ENCODE measurements at regions not wholly inside any gene's neighbourhood (a gene's known extent, or its start where the extent isn't known, plus 50 kb on each side); places are given as distances from the start of the nearest gene placed in this dataset.

DNA sequence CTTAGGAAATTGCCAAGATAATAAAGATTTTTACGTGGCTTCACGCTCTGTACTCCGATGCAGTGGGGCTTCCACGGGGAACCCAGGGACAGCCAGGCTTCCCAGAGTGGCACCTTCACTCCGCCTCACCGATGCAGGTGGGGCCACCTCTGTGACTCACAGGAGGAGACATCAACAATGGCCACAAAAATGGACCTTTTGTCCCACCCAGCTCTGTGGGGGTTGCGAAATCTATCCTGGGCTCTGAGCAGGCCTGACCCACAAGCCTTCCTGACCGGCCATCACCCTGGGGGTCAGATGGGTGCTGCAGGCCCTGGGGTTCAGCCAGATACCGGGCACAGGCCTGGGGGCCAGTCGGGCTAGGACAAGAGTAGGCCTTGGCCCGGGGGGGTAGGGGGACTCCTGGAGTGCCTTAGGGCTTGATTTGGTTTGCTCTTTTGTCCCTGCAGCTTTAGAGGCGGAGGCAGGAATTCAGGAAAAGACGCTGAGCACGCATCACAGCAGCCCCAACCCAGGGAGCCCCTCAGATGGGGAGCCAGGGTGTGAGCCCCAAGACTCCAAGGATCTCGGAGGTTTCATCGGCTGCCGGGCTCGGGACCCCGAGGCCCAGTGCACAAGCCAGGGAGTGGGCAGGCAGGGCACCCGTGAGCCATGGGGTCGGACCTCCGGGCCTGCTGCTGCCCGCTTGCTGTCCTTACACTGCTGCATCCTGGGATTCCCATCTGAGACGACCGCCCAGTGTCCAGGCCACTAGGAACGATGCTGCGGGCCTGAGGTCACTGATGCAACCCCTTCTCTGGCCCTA, 136.5 kb upstream of the NKX1-1 start:
- DNase-seq (ENCODE audit: low spot score): no peak

DNA sequence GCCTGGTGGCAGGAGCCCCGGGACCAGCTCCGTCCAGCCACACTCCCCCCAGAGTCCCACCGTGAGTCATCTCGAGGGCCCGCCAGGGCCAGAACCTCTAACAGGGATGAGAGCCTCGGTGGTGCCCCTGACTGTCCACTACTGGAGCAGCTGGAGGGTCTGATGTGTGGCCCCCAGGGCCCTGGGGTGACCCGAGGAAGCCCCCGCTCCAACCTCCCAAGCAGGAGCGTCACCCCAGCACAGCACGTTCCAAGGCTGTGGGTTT, 135.9 kb upstream of the NKX1-1 start:
- no peak for DNase-seq (ENCODE audit: low spot score)

DNA sequence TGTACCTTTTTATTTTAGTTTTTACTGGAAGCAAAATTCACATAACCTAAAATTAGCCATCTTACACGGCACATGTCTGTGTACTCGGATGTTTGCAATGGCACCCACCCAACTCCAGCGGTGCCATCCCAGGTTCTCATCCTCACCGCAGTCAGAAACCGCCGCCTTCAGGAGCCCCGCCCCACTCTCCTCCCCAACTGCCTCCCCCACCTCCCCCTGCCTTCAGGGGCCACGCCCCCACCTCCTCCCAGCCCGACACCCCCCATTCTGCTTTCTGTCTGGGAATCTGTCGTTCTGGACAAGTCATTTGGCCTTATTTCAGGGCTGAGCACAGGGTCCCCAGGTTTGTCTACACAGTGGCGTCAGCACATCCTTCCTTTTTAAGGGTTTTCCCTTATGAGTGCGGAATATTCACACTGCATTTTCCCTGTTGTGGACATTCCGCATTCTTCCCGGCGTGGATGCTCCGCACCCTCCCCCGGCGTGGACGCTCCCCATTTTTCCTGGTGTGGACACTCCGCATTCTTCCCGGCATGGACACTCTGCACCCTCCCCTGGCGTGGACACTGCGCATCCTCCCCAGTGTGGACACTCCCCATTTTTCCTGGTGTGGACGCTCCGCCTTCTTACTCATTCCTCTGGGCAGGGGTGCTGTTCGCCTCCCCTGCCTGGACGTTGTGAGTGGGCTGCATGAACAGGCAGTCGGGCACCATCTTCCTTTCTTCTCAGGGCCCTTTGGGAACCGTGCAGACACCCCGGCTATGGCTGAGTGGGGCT, 135.4 kb upstream of the NKX1-1 start:
- DNase-seq (ENCODE audit: low spot score): no peak

DNA sequence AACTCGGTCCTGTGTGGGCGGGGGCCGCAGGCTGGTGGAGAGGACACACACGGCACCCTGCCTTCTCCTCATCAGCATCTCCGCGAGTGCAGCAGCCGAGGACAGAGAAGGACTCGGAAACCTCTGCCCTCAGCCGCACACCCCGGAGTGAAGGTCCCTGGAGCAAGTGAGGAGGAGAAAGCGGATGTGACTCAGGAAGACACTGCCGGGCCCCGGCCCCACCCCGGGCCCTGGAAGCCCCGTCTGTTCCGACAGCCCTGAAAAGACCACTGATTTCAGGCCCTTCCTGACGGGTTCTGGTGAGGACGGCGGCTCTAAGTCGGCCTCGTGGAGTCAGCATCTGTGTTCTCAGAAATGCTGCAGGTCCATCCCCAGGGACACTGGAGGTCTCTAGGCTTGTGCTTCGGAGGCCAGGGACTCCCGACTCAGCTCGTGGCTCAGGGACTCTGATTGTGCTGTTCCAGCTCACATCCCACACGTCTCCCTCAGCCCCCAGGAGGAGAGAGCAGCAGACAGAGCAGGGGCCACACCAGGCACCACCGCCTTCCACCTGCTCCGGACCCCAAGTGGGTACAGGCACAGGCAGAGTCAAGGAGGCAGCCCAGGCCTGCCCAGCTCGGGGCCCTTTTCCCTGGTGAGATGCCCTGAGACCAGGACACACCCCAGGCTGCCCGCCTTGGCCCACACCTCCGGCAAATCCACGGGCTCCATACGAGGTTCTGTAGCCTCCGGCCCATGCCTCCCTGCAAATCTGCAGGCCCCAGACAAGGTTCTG, 134.5 kb upstream of the NKX1-1 start:
- DNase-seq (ENCODE audit: low spot score): no peak

GRCh38 chr4:1539859-1540600, 133.8 kb upstream of the NKX1-1 start:
- no peak for DNase-seq (ENCODE audit: low spot score)

GRCh38 chr4:1538941-1539772, 132.9 kb upstream of the NKX1-1 start:
- DNase-seq (ENCODE audit: low spot score): no peak

- DNase-seq (ENCODE audit: low spot score): no peak
These were observed 131.8 kb upstream of the NKX1-1 start for GRCh38 chr4:1538096-1538410.

DNA sequence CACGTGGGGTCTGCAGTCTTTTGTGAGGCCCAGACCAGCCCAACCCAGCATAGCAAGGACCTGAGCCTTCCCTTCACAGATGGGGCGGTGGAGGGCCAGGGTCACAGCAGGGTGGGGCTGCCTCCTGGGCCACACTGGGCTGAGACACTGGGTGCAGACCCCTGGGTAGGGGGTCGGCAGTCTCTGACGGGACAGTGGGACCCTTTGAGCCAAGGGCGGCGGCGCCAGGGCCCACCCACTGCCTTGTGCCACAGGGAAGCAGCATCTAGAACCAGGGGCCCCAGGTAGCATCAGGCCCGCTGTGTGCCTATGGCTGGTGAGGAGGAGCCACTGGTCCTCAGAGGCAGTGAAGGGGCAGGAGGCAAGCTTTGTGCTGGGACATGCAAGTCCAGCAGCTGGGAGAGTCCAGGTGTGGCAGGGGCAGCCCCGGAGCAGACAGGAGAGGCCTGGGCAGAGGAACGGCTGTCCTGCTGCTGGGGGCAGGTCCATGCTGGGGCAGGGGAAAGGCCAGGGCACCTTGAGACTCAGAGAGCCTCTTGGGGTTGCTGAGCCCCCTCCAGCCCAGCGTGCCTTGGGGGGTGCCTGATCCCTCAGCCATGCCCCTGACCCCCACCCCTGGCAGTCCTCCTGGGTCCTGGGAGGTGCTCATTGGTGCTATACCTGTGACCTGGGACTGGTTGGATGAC, 131.3 kb upstream of the NKX1-1 start:
- DNase-seq (ENCODE audit: low spot score): no peak

GRCh38 chr4:1536579-1537409, 130.6 kb upstream of the NKX1-1 start:
- DNase-seq (ENCODE audit: low spot score): no peak

DNA sequence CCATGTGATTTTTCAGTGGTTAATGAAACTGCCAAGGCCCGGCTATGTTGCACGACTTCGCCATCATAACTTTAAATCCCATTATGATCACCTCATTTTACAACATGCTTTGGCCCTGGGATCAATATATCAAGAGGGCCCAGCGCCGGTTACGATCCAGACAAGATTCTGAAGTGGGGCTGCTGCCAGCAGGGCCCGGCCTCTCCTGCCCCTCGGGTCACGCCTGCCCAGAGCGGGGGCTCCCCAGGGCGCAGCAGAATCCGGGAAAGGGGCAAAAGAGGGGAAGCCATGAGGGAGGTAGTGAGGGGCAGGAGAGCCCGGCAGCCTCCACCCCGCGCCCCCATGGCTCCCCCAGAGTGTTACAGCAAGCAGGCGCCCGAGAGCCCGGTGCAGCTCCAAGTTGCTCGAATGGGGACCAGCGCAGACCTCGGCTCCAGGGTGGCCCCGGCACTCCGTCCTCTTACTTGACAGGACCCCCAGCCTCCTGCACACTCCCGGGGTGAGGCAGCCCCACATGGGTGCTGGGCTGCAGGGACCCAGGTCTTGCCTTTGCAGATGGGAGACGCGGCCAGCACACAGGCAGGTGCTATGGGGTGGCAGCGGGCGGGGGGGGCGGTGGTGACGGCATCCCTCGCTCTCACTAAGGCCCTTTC, 129.8 kb upstream of the NKX1-1 start:
- no peak for DNase-seq (ENCODE audit: low spot score)

DNA sequence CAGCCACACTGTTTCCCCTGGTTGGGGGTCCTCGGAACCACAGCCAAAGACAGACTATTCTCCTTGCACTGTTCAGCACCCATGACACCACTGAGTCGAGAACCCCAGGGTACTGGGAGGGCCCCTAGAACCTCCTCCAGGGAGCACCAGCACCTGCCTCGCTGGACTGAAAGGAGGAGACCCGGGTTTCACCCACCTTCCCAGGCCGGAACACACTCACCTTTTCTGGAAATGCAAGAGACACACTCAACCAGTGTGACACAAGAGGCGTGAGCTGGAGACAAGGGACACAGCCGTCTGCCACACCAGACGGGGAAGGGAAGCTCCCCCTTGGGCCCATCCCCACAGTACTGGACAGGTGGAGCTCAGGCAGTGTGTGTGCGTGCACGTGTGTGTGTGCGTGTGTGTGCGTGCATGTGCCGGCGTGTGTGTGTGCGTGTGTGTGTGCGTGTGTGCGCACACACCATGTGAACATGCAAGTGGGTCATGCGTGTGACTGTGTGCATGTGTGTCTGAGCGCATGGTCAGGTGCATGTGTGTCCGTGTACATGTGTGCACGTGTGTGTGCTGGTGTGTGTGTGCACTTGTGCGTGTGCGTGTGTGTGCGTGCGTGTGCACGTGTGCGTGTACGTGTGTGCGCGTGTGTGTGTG, 128.8 kb upstream of the NKX1-1 start:
- DNase-seq (ENCODE audit: low spot score): no peak

- DNase-seq (ENCODE audit: low spot score): no peak
These were observed 128.0 kb upstream of the NKX1-1 start for GRCh38 chr4:1534095-1534872.

- no peak for DNase-seq (ENCODE audit: low spot score)
These were observed 127.3 kb upstream of the NKX1-1 start for GRCh38 chr4:1533501-1534064.

DNA sequence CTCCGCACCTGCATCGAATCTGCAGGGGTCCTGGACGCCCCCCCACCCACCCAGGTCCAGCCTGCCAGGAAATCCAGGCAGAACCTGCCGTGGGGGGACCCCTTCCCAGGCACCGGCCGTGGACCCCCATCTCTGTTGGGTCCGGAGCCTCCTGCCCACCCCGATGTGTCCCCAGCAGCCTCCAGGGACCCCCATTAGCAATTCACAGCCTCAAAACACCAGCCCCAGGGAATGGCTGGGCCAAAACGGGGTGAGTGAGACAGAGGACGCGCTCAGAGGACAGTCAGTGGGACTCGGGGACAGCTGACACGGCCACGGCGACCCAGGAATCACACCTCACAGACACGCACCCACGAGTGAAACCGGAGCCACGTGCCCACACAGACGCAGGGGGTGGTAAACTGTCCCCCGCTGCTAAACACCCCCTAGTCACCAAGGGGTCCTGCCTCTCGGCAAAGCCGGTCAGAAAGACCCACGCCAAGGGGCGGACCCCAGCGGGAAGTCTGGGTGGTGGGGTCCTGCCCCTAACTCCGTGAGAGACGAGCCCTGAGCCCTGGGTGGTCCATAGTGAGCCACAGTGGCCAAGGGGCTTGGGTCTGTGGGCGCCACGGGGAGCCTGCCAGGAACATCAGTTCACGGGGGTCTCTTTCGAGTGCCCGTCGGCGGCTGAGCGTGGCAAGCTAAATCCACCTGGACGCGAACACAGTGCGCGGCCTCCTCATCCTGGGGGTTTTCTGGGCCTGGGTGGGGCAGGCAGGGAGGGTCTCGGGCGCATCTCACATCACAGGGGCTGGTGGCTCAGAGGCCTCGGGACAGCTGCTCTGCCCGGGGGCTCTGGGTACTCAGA, 126.5 kb upstream of the NKX1-1 start:
- DNase-seq (ENCODE audit: low spot score): no peak

- DNase-seq (ENCODE audit: low spot score): no peak
These were observed 125.7 kb upstream of the NKX1-1 start for GRCh38 chr4:1531683-1532548.

- no peak for DNase-seq (ENCODE audit: low spot score)
These were observed 124.1 kb upstream of the NKX1-1 start for GRCh38 chr4:1530356-1530755.
